Gastrocnemius medialis (tissue), 4 donors: ENCODE measurements at regions not wholly inside any gene's neighbourhood (a gene's known extent, or its start where the extent isn't known, plus 50 kb on each side); places are given as distances from the start of the nearest gene placed in this dataset.

ENCODE experiments used
- ATAC-seq, 2 donors: fragments of 150-250 bp; one replicate each; pipeline ENCODE4 v1.9.1; 2016
- DNase-seq, 2 donors: peaks; one replicate each; pipeline ENCODE4 v3.0.0-alpha.2; 2019
- H3K27ac ChIP-seq, 4 donors: fragments of 200-600 bp; sonication (generic); 1 replicate in 1 of 4; 2 replicates in 3 of 4; pipeline ENCODE4 v1.5.1; 2016 to 2018; ENCODE audit warnings: mild to moderate bottlenecking in 2 of 4, moderate library complexity in 1 of 4
- H3K27me3 ChIP-seq, 3 donors: fragments of 200-600 bp; sonication (generic) in 2 of 3; 1 replicate in 1 of 3; 2 replicates in 2 of 3; pipeline versions ENCODE4 v1.5.1 to v1.6.0; 2016 to 2019; ENCODE audit warnings: mild to moderate bottlenecking in 1 of 3, moderate library complexity in 1 of 3
- H3K36me3 ChIP-seq, 2 donors: fragments of 200-600 bp; sonication (generic) in 1 of 2; one replicate each; pipeline ENCODE4 v1.5.1; 2017 to 2018
- H3K4me1 ChIP-seq, 2 donors: fragments of 200-600 bp; sonication (generic) in 1 of 2; one replicate each; pipeline ENCODE4 v1.5.1; 2016 to 2017; ENCODE audit warnings: mild to moderate bottlenecking in 2 of 2
- H3K4me3 ChIP-seq, 4 donors: fragments of 200-600 bp; sonication (generic) in 3 of 4; 1 replicate in 1 of 4; 2 replicates in 3 of 4; pipeline ENCODE4 v1.5.1; 2016 to 2019; ENCODE audit warnings: mild to moderate bottlenecking in 2 of 4
- H3K9me3 ChIP-seq, 3 donors: fragments of 200-600 bp; sonication (generic) in 2 of 3; 1 replicate in 1 of 3; 2 replicates in 2 of 3; pipeline ENCODE4 v1.5.1; 2016 to 2019
- POLR2A ChIP-seq, 2 donors: fragments of 450-650 bp; IDR thresholded peaks; one replicate each; pipeline ENCODE4 v1.6.1; 2017; ENCODE audit warnings: antibody characterized with exemption in 2 of 2, mild to moderate bottlenecking in 2 of 2, moderate library complexity in 2 of 2
- in situ Hi-C, 4 donors: fragments of 200-750 bp; cut with MboI; loops; one replicate each; pipeline versions ENCODE4 v1.15.0 to v1.8.0; 2017; ENCODE audit warnings: low sequenced_read_pairs in 4 of 4
- intact Hi-C: fragments of 100-400 bp; cut with DNase I; formaldehyde crosslinking; loops from one replicate; pipeline ENCODE4 v1.15.1; 2023; ENCODE audit warnings: low total_unique reads
- TF ChIP-seq, protein P1 (sequence below), 5 experiments: fragments of 450-650 bp in 3 of 5; fragments of 200-600 bp in 2 of 5; sonication (generic) in 2 of 5; IDR thresholded peaks in 4 of 5; conservative IDR thresholded peaks in 1 of 5; 1 replicate in 4 of 5; 2 replicates in 1 of 5; pipeline ENCODE4 v1.5.1; 2016 to 2019; ENCODE audit warnings: antibody characterized with exemption in 5 of 5, mild to moderate bottlenecking in 3 of 5, moderate library complexity in 3 of 5

- no peak overlapping the region for H3K27ac ChIP-seq
- H3K4me3 ChIP-seq, result no peak overlapping the region
- in situ Hi-C loops (no loop called here), intact Hi-C loops (no loop called here)
- ATAC-seq (no peak), DNase-seq (no peak)
- no peaks in the 10 kb centered on the region for H3K36me3 ChIP-seq
- no peaks in the 10 kb centered on the region for H3K9me3 ChIP-seq
- no peaks in the 10 kb centered on the region for H3K27me3 ChIP-seq
- TF ChIP-seq POLR2A (IDR thresholded peaks at IDR 0.05), result no peak
- TF ChIP-seq, protein P1, sequence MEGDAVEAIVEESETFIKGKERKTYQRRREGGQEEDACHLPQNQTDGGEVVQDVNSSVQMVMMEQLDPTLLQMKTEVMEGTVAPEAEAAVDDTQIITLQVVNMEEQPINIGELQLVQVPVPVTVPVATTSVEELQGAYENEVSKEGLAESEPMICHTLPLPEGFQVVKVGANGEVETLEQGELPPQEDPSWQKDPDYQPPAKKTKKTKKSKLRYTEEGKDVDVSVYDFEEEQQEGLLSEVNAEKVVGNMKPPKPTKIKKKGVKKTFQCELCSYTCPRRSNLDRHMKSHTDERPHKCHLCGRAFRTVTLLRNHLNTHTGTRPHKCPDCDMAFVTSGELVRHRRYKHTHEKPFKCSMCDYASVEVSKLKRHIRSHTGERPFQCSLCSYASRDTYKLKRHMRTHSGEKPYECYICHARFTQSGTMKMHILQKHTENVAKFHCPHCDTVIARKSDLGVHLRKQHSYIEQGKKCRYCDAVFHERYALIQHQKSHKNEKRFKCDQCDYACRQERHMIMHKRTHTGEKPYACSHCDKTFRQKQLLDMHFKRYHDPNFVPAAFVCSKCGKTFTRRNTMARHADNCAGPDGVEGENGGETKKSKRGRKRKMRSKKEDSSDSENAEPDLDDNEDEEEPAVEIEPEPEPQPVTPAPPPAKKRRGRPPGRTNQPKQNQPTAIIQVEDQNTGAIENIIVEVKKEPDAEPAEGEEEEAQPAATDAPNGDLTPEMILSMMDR (IDR thresholded peaks at IDR 0.05 in 4 of 5, conservative IDR thresholded peaks at IDR 0.05 in 1 of 5), result no peak
- H3K4me1 ChIP-seq, result no peaks in the 10 kb centered on the region
These were observed 115.3 kb upstream of the BMPER start for GRCh38 chr7:33789871-33790630.

GRCh38 chr7:33790746-33791145, 114.6 kb upstream of the BMPER start:
- no peak overlapping the region for H3K27ac ChIP-seq
- no peaks in the 10 kb centered on the region for H3K36me3 ChIP-seq
- no peaks in the 10 kb centered on the region for H3K27me3 ChIP-seq
- ATAC-seq (no peak), DNase-seq (no peak)
- TF ChIP-seq, protein P1 (IDR thresholded peaks at IDR 0.05 in 4 of 5, conservative IDR thresholded peaks at IDR 0.05 in 1 of 5), result no peak
- intact Hi-C loops, result no loop called here
- no peak overlapping the region for H3K4me3 ChIP-seq
- no peaks in the 10 kb centered on the region for H3K9me3 ChIP-seq
- no peaks in the 10 kb centered on the region for H3K4me1 ChIP-seq
- in situ Hi-C loops, result no loop called here

DNA sequence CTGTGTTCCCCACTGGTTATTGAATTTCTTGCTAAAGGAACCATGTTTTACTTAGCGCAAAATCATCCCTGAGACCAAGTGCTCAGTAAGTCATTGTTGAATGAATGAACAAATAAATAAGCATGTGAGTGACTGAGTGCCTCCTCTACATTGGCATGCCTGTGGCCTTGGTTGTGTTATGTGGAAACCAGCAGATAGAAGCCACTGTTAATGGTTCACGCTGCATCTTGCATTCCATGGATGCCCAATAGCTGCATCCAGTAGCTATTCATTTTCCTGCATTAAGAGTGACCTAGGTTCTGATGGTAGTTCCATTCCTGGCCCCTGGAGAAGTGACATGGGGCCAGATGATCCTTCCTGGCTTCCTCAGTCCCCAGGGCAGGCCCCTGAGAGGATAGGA, 113.3 kb upstream of the BMPER start:
- TF ChIP-seq POLR2A (IDR thresholded peaks at IDR 0.05), result no peak
- TF ChIP-seq, protein P1 (IDR thresholded peaks at IDR 0.05 in 4 of 5, conservative IDR thresholded peaks at IDR 0.05 in 1 of 5), result no peak
- in situ Hi-C loops (no loop called here), intact Hi-C loops (no loop called here)
- DNase-seq (no peak), ATAC-seq (no peak)
- no peak overlapping the region for H3K4me3 ChIP-seq
- H3K9me3 ChIP-seq, result no peaks in the 10 kb centered on the region
- H3K27ac ChIP-seq, result no peak overlapping the region
- H3K36me3 ChIP-seq, result no peaks in the 10 kb centered on the region
- H3K27me3 ChIP-seq, result no peaks in the 10 kb centered on the region
- H3K4me1 ChIP-seq, result no peaks in the 10 kb centered on the region

- H3K4me1 ChIP-seq, result no peaks in the 10 kb centered on the region
- no peak for TF ChIP-seq POLR2A (IDR thresholded peaks at IDR 0.05)
- TF ChIP-seq, protein P1 (IDR thresholded peaks at IDR 0.05 in 4 of 5, conservative IDR thresholded peaks at IDR 0.05 in 1 of 5), result no peak
- H3K36me3 ChIP-seq, result no peaks in the 10 kb centered on the region
- H3K27me3 ChIP-seq, result no peaks in the 10 kb centered on the region
- intact Hi-C loops, result no loop called here
- H3K27ac ChIP-seq, result no peak overlapping the region
- no peak overlapping the region for H3K4me3 ChIP-seq
- DNase-seq (no peak), ATAC-seq (no peak)
- in situ Hi-C loops, result no loop called here
- H3K9me3 ChIP-seq, result no peaks in the 10 kb centered on the region
These were observed 112.7 kb upstream of the BMPER start for GRCh38 chr7:33792547-33793105.
